Neutrophil (primary cell): ENCODE measurements at regions not wholly inside any gene's neighbourhood (a gene's known extent, or its start where the extent isn't known, plus 50 kb on each side); places are given as distances from the start of the nearest gene placed in this dataset.
"Not testable (repeated sequence)": the region's sequence is repeated elsewhere in the genome, so short reads cannot be mapped to it uniquely, and the experiment has no call there.

Source experiments
- H3K27ac ChIP-seq: fragments of 200-600 bp; sonication (generic); 2 replicates; pipeline ENCODE4 v1.5.1; 2016; ENCODE audit warnings: mild to moderate bottlenecking, moderate library complexity
- H3K27me3 ChIP-seq: fragments of 200-600 bp; sonication (generic); 2 replicates; pipeline ENCODE4 v1.6.0; 2016; ENCODE audit warnings: mild to moderate bottlenecking
- H3K36me3 ChIP-seq: fragments of 200-600 bp; sonication (generic); 2 replicates; pipeline ENCODE4 v1.5.1; 2017
- H3K4me1 ChIP-seq, 2 experiments: fragments of 200-600 bp in 1 of 2; sonication (generic) in 1 of 2; 1 replicate in 1 of 2; 2 replicates in 1 of 2; pipeline versions ENCODE4 v1.5.1 to v1.6.1; 2013 to 2016; ENCODE audit warnings: low read depth in 1 of 2, low read length in 1 of 2, mild to moderate bottlenecking in 1 of 2, moderate library complexity in 1 of 2; ENCODE audit not compliant: control insufficient read depth in 1 of 2, insufficient read depth in 1 of 2
- H3K4me3 ChIP-seq, 2 experiments: fragments of 200-600 bp in 1 of 2; sonication (generic) in 1 of 2; 1 replicate in 1 of 2; 2 replicates in 1 of 2; pipeline ENCODE4 v1.5.1; 2013 to 2016; ENCODE audit warnings: low read depth in 1 of 2, low read length in 1 of 2, mild to moderate bottlenecking in 1 of 2, moderate library complexity in 1 of 2
- H3K9me3 ChIP-seq: fragments of 200-600 bp; sonication (generic); 2 replicates; pipeline ENCODE4 v1.5.1; 2016
- TF ChIP-seq, protein P1 (sequence below): fragments of 200-600 bp; sonication (generic); IDR thresholded peaks from 2 replicates; pipeline ENCODE4 v1.5.1; 2016; ENCODE audit warnings: antibody characterized with exemption

GRCh38 chr4:101418466-101418865 is 71.1 kb upstream of the PPP3CA start:
- H3K36me3 ChIP-seq: no peaks in the 10 kb centered on the region
- H3K9me3 ChIP-seq: no peaks in the 10 kb centered on the region
- TF ChIP-seq, protein P1, sequence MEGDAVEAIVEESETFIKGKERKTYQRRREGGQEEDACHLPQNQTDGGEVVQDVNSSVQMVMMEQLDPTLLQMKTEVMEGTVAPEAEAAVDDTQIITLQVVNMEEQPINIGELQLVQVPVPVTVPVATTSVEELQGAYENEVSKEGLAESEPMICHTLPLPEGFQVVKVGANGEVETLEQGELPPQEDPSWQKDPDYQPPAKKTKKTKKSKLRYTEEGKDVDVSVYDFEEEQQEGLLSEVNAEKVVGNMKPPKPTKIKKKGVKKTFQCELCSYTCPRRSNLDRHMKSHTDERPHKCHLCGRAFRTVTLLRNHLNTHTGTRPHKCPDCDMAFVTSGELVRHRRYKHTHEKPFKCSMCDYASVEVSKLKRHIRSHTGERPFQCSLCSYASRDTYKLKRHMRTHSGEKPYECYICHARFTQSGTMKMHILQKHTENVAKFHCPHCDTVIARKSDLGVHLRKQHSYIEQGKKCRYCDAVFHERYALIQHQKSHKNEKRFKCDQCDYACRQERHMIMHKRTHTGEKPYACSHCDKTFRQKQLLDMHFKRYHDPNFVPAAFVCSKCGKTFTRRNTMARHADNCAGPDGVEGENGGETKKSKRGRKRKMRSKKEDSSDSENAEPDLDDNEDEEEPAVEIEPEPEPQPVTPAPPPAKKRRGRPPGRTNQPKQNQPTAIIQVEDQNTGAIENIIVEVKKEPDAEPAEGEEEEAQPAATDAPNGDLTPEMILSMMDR: no peak
- no peak overlapping the region for H3K4me3 ChIP-seq
- no peak overlapping the region for H3K27ac ChIP-seq
- no peaks in the 10 kb centered on the region for H3K27me3 ChIP-seq
- H3K4me1 ChIP-seq: no peaks in the 10 kb centered on the region

DNA sequence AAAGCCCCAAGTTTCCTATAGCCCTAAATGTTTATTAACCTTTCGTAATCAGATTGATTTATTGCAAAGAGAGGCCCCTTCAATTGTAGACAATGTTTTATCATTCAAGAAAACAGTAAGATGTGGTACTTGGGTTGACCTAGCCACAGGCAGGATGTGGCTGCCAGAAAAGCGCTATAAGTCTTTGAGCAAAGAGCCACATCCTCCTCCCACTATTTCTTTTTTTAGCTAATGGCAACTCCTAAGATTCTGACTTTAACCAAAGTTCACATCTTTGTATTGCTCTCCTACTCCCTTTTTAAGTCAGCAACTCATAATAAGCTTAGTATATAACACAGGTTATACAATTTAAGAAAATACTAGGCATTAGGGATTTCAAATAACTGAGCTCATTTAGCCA is 70.7 kb upstream of the PPP3CA start:
- Histone ChIP-seq H3K4me3 (no peak overlapping the region), H3K36me3 (no peaks in the 10 kb centered on the region), H3K27ac (no peak overlapping the region), H3K27me3 (no peaks in the 10 kb centered on the region), H3K9me3 (no peaks in the 10 kb centered on the region), H3K4me1 (no peaks in the 10 kb centered on the region)
- TF ChIP-seq, protein P1: no peak

DNA sequence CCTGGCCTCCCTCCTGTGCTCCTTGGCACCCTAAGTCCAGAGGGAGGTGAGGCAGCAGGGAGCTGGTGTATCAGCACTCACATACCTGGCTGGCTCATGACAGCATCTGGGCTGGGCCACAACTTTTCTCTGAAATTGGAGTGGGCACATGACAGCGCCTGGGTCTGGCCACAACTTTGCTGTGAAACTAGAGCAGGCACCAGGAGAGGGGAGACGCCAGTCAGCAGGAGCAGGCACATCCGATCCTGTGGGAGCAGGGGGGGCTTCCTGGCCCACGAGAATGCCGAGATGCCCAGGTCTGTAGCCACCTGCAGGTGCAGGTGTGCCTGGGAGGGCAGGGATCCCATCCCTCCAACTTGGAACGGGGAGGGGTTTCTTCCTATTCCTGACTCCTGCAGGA is 69.7 kb upstream of the PPP3CA start:
- H3K27me3 ChIP-seq: no peaks in the 10 kb centered on the region
- no peak overlapping the region for H3K4me3 ChIP-seq
- no peak overlapping the region for H3K27ac ChIP-seq
- TF ChIP-seq, protein P1: no peak
- no peaks in the 10 kb centered on the region for H3K4me1 ChIP-seq
- H3K9me3 ChIP-seq: no peaks in the 10 kb centered on the region
- no peaks in the 10 kb centered on the region for H3K36me3 ChIP-seq

GRCh38 chr4:101415962-101416361 is 68.6 kb upstream of the PPP3CA start:
- Histone ChIP-seq H3K9me3 (no peaks in the 10 kb centered on the region), H3K27me3 (no peaks in the 10 kb centered on the region), H3K4me1 (no peaks in the 10 kb centered on the region), H3K27ac (no peak overlapping the region), H3K4me3 (no peak overlapping the region), H3K36me3 (no peaks in the 10 kb centered on the region)
- TF ChIP-seq, protein P1: no peak

- TF ChIP-seq, protein P1: no peak
- no peaks in the 10 kb centered on the region for H3K27me3 ChIP-seq
- H3K36me3 ChIP-seq: no peaks in the 10 kb centered on the region
- no peak overlapping the region for H3K4me3 ChIP-seq
- H3K4me1 ChIP-seq: no peaks in the 10 kb centered on the region
- H3K27ac ChIP-seq: no peak overlapping the region
- H3K9me3 ChIP-seq: no peaks in the 10 kb centered on the region
Observed at GRCh38 chr4:101414496-101414895, 67.2 kb upstream of the PPP3CA start.

DNA sequence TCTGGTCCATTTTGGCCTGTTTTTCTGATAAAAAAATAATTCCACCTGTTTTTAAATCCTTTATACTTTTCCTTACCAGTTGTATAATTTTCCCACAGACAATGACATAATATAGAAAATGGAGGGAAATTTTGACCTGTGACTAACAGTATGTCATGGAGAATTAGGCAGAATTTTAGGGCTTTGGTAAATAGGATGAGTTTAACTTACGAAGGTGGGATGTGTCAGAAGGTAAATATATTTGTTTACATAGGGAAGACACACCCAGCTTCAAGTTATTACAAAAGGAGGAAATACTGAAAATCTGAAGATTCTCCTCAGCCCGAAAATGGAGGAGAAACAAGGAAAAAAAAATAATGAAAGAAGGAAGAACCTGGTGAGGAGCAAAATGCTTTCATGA is 64.6 kb upstream of the PPP3CA start:
- Histone ChIP-seq H3K4me1 (no peaks in the 10 kb centered on the region), H3K9me3 (no peaks in the 10 kb centered on the region), H3K27me3 (no peaks in the 10 kb centered on the region), H3K4me3 (no peak overlapping the region), H3K27ac (no peak overlapping the region), H3K36me3 (no peaks in the 10 kb centered on the region)
- TF ChIP-seq, protein P1: no peak

DNA sequence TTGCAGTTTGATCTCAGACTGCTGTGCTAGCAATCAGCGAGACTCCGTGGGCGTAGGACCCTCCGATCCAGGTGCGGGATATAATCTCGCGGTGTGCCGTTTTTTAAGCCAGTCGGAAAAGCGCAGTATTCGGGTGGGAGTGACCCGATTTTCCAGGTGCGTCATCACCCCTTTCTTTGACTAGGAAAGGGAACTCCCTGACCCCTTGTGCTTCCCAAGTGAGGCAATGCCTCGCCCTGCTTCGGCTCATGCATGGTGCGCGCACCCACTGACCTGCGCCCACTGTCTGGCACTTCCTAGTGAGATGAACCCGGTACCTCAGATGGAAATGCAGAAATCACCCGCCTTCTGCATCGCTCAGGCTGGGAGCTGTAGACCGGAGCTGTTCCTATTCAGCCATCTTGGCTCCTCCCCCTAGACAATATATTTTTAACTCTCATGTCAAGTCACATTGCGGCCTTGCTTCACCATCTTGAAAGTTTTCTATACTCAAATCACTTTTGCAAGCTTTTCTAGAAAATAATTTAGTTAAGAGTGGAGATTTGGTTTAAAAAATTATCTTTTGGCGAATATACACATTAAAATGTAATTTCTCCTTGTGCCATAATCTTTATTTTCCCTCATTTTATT is 64.1 kb upstream of the PPP3CA start:
- H3K9me3 ChIP-seq, H3K36me3 ChIP-seq, H3K4me1 ChIP-seq: not testable (repeated sequence)

More for the DNA sequence above, 64.1 kb upstream of the PPP3CA start:
- H3K4me3 ChIP-seq, H3K27me3 ChIP-seq, H3K27ac ChIP-seq: not testable (repeated sequence)
